Inflammatory macrophage (primary cell): ENCODE measurements at regions not wholly inside any gene's neighbourhood (a gene's known extent, or its start where the extent isn't known, plus 50 kb on each side); places are given as distances from the start of the nearest gene placed in this dataset.

Experiments
- DNase-seq, 2 donors: peaks; one replicate each; pipeline ENCODE4 v3.0.0-alpha.2; 2020 to 2022

DNA sequence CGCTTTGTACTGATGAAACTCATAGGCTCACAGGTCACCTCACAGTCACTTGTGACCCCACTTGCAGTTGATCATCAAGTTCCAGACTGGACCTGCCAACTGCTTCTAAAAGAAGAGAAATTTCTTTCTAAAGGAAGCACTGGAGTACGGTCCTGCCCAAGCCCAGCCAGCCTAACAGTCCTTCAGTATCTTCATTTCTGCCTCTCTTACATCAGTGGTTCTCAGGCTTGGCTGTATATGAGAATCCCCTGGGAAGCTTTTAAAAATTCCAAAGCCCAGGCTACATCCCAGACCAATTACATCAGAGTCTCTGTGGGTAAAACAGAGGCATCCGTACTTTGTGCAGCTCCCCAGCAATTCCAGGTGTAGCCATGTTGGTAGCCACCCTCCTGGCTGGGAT, 282.1 kb downstream of the NFIB start:
- DNase-seq, result no peak

DNA sequence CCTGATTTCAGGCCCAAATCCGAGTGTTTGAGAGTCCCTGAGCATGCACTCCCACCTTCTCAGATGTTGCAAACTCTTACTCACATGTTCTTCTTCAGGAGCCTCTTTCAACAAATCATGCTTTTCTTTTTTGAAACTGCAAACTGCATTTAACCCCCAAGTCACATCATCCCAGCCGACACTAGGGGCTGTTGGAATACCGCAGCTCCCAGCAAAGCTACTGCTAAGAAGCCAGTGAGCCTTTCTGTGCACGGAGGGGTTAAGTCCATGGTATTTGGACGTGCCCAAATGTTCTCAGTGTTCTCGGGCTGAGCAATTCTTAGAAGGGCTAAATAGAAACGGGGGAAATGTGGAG, 282.9 kb downstream of the NFIB start:
- no peak for DNase-seq

DNA sequence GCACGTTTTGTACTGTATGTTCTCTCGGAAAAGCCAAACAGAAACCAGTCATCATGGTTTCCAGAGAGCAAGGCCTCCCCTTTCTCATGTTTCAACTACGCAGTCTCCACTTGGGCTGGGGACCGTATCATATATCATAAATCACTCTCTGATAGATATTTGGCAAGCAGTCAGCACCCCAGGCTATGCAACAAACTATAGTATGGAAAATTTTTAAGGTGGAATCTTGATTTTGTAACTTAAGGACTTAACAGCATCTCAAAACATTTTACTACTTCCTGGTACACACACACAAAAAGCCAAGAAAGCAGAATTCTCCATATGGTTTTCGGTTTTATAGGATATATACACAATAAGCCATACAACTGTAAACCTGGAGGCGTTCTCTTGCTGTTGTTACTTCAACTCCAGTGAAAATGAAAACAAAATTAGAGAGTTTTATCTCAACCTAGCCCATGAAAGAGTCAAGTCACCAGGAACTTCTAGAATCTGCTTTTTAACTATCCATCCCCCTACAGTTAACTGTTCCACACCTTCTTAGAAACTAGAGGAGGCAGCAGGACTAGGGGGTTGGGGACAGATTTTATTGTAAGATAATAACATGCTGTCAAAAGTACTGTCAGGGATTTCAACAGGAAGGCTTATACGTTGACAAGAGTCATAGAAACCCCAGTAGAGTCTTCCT, 283.4 kb downstream of the NFIB start:
- DNase-seq, result no peak

DNA sequence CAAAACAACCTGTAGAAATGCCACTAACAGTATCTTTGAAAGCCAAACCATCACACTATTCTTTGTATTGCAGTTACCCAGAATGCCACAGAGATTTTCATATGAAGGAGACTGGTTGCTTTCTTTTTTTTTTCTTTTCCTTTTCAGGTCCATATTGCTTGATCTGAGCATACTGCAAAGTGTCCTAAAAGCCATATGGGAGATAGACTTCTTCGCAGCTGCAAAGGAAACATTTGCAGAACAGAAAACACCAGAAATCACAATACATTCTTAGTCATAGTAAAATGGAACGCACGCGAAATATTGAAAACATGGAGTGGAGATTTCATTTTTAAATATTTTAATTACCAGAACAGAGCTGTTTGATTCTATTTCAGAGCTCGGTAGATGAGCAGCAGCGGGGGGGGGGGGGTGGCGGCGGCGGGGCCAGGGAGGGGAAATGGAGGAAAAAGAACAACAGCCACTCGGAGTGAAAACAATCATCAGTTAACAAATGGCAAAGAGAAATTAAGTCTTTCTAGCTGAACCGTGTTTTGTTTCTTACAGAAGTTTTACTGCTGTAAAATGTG, 284.1 kb downstream of the NFIB start:
- DNase-seq, result no peak

DNA sequence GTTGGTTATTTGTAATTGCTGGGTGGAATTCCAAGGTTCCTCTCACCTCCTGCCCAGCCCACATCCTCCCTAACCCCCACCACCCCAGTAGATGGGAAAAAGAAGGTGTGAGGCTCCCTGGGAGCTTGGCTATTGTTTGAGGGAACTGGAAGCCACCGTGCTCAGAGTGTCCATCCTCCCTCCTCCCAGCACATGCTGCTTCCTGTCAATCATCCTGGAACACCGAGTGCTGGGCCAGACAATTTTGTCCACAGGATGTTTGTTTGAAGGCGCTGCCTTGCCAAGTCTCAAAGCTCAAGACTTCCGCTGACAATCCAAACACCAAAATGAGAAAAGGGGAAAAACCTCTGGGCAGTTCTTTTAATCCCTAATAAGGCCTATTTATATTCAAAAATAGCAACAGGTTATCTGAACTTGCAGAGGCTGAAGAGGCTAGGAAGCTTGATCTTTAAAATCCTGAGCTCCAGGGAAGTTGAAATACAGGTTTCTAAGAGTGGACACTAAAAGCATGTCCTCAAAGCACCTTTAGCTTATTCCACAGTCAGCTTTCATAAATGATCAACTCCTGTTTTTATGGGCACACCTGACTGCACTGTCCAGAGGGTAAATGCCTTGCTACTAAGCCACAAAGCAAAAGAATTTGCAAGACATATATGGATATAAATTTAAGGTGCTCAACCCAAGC, 286.7 kb downstream of the NFIB start:
- no peak for DNase-seq

DNA sequence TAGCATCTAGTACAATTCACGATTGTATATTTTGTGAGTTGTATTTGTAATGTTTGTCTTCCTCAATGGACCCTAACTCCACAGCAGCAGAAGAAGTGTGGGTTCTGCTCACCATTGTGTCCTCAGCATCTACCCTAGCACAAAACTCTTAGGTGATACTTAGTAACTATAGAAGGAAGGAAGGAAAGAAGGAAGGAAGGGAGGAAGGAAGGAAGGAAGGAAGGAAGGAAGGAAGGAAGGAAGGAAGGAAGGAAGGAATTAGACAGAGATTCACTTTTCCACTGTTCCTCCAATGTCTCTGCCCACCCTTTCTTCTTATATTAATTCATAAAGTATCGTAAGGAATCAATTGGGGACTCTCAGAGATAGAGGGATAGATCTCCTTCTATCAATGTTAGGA, 288.2 kb downstream of the NFIB start:
- DNase-seq, result no peak

DNA sequence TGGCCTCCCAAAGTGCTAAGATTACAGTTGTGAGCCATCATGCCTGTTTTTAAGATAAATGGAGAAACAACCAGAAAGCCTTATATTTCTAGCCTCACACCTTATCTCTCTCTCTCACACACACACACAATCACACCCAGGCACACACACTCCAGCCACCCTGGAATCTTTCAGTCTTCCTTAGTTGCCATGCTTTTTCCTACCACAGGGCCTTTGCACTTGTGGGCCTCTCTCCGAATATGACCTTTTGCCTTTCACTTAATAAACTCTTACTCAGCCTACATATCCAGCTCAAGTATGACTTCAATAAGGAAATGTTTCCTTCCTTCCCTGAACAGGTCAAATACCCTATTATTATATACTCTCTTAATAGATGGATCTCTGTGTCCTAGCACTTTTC, 290.7 kb downstream of the NFIB start:
- no peak for DNase-seq

DNA sequence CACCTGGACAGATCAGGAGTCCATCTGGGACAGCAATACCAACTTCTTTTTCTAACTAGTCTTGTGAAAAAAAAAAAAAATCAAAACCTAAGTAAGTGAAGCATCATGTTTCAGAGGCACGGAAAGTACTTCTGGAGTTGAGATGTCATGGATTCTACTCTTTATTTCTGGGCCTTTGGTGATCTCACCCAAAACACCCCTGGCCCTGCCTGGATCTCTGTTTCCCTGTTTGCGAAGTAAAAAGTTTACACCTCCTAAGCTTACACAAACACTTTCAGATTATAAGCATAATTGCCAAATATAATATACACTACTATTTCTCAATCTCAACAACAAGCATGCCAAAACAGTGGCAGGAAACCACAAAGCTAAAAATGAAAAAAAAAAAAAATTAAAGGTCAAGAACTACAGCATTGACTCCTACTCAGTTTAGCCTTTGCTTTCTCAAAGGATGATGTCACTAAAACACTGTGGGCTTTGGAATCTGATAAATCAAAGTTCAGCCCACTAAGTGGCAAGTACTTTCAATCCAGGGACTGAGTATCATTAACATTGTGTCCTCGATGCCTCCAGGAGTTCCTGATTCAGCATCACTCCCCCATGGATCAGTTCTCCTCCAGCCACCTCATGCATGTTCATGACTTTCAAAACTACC, 291.9 kb downstream of the NFIB start:
- no peak for DNase-seq

DNA sequence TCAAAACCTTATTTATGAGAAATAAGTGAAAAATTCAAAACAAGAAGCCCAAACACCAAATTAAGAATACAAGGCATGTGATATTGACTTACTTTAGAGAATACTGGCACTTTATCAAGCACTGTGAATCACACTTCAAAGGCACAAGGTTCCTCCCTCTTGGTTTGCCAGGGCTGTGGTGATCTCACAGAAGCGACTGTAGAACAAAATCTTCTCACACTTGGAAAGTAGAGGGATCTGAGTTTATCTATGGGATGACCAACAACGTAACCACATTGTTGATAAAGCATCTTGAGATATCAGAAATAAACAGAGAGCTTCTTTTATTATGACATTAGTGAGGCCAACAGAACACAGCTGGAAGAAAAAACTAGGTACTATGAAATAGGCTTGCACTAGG, 295.9 kb downstream of the NFIB start:
- no peak for DNase-seq

DNA sequence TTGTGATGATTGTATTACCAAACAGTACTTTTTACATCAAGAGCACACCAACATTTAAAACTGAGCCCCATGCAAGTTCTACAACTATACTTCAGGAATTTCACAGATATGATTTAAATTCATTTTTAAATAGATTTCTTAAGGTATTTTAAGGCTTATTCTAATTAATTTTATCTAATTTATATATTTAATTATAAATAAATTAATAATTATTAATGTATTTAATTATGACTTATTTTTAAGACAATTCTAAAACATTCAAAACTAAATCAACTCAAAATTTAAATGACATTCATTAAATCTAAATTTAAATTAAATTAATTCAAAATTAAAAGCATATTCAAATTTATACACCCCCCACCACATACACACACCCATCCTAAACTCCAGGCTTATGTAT, 299.2 kb downstream of the NFIB start:
- no peak for DNase-seq

DNA sequence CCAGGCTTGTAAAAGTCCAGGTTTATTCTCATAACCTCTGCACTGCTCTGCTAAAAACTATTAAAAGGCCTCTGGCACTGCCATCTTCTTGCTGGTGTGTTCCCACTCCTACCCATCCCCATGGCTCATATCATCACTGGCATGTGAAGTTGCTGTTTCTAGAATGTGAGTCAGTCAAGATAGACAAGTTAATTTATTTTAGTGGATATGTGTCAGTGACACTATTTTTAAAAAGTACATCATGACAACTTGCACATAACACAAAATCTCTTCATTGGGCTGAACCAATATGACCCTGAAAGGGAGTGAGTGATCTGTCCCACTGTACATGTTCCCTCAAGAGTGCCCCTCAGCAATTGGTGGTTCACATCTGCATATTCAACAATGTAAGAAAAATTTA, 299.7 kb downstream of the NFIB start:
- no peak for DNase-seq

DNA sequence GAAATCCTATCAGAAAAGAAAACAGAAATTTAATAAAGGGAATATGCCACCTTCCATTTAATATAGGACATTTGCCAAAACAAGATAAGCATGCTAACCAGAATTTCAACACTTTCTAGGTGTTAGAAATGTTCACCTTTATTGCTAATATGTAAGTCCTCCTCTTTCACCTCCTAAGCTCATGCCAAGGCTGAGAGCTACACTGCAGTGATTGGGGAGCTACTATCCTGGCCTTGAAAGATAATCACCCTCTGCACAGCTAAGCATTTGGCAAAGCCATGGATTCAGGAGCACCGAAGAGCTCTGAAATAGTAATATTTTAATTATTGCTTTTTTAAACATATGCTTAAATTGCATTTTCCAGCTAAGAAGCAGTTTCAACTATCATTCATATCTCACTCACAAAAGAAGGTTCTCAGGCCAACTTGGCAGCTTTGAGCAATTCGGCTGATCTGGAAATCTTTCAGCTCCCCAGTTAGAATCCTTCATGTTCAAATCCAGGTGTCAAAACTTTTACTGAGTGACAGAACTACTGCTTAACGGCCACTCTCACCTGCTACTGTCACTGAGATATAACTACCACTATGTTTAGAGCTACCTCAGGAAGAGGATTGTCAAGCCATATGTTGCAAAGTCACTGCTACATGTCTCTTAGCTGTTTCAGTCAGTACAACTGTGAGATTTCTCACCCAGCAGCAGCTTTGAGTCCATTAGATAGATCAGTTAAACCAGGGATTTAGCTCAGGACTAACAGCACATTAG, 302.0 kb downstream of the NFIB start:
- no peak for DNase-seq

DNA sequence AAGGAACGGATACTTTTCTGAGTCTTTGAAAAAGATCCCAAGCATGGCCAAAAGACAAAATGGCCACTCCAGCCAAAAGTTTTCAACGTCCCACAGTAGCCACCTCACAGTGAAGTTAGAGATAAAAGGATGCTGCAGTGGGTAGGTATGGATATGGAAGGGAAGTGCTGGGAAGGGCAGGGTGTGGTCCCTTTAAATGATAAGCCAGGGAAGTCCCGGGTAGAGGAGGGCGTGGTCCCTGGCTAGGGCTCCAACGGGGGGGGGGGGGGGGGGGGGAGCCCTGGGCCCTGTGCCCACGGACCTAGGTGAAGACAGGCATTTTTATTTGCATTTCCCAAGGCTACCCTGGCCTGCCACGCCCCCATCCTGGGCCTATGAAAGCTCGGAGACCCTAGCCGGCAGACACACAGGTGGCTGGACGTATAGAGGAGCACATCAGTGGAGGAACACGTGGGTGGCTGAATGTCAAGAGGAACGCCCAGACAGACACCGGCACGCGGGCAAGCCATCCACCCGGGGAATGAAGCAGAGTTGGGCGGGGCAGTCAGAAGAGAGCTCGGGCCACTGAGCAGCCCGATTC, 306.7 kb downstream of the NFIB start:
- DNase-seq, result no peak

DNA sequence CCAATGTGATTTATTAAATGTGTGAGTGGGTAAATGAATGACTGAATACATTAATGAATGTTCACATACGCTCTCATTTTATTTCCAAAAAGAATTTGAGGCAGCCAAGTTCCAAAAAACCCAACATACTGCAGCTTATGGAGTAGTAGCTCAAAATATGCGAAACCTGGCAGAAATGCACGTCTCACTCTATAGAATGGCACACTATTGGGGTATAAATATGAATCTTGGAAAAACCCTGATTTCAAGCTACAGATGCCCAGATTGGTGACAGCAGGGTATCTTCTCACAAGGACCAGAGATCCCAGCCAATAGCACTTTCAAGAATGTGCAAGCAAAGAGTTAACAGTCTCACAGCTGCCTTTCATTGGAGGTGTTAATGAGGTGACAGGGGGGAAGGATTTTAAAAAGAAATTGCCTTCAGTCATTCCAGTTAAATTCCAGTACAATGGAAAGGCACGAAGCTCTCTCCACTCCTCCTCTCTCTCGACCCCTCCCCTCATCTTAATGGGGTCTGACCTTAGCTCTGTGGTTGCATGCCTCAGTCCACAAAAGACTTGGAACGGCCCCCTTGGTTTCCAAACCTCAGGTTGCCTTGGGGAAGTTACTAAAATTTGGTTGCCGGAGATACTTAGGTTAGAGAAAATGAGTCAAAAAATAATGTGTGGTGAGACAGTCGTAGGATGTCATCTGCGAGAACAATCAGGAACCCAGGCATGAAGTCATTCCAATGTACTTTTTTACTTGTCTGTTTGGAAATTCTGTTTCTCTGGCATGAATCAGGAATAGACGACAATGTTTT, 307.4 kb downstream of the NFIB start:
- DNase-seq, result no peak

DNA sequence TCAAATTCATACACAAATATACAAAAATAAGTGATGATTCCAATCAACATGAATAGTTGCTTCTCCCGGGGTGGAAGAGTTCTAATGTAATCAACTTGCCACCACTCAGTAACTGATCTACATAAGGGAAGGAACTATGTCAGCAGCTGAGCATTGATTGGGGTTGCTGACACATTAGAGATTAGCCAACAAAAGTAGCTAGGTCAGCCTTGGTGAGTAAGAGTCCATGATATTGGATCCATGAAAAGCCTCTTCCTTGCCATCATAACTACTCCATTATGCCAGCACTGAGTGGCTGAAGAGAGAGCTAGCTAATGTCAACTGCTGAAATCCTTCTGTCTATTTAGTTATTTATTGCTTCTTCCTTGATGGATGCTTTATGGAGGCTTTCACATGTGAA, 309.8 kb downstream of the NFIB start:
- no peak for DNase-seq

DNA sequence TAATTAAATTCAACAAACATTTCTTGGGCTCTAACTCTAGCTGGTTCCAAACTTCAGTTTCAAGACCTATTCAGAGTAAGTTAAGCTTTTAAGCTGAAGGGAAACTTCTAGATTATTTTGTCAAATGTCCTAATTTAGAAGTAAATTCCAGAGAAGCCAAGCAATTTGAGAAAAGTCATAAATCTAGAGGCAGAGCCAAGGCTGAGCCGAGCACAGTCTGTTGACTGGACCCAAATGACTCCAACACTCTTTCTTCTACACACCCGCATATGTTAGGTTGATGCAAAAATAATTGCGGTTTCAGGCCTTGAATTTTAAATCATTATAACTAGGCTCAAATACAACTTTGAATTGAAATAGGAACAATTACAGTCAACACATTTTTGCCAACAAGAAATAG, 319.7 kb downstream of the NFIB start:
- DNase-seq, result no peak

DNA sequence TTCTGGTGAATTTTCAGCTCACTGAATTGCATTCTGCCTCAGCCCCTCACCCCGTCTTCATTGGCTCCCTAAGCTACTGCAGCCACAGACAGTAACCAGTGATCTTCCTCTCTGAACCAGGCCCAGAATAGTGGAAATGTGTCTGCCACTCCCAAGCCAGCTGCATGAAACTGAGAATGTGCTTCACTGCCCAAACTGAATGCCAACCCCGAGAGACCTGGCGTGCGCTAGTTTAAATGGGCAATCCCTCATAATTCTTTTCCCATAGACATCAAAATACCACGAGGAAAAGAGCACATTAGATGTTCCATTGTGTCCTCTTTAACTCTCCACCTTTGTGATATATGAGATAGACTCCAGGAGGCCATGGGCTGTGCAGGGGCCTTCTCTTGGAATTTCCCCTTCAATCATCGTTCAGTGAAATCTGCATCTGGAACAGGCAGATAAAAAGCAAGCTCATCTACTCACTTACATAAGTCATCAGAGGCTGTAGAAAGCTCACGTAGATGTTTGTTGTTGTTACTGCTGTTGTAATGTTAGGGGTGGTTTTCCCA, 320.2 kb downstream of the NFIB start:
- DNase-seq, result no peak

DNA sequence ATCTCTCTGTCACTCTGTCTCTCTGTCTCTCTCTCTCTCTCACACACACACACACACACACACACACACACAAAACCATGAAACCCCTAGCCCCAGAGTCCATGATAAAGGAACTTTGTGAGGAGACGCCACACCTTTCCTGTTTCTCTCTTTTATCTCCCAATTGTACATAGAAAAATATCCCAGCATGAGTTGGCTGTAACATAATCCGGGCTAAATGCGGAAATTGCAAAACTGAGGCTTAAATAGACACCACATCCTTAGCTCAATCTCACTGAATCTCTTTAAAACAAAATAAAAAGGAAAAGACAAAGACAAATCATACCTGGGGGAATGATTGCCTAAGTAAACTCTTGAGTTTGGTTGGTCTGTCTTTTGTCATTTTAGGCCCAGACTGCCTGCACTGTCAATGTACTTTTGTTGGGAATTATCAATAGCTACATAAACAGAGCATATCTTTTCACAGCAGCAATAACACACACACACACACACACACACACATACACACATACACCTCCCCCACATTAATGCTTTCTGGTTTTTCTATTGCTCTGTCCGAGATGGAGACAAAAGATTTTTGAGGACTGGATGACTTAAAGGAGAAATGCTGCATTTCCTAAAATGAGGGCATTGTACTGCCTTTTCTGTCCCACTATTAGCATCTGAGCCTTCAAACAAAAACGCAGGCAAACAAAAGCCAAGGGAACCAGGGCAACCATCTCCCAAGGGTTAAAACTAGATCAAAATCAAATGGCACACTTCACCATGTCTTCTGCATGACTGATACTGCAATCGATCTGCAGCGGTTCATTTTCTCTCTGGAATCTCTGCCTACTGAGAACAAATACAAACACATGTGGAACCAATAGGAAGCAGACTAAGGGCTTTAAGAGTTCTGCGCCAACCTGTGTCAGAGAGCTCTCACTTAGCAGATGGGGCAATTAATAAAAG, 321.5 kb downstream of the NFIB start:
- DNase-seq, result no peak

DNA sequence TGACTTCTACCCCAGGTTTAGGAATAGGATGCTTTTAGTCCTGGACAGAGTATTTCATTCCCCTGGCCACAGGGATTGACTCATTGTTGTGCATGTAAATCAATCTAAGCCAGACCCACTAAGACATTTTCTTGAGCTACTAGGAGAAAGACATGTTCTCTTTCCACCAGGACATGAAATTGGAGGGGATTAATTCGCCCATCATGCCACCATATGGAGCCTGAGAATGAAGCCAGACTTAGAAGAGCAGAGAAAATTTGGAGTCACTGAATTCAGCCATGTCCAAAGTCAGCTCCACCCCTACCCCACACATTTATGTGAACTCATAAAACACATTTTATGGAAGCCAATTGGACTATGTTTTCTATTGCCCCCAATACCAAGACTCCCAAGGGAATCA, 322.5 kb downstream of the NFIB start:
- DNase-seq, result no peak

DNA sequence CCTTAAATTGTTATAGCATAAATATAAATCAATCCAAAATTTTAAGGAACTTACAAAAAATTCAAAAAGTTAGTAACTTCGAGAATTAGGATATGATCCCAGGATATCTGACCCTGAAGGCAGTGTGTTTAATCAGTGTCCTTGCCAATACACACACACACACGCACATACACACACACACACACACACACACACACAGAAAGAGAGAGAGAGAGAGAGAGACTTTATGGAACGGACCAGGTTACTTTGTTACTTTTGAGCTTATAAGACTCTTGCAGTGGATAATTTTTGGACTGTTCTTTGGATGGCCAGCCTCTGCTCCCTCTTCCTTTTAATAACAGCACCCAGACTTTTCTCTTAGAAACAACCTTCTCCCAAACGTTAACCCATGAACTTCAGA, 322.9 kb downstream of the NFIB start:
- DNase-seq, result no peak
